ENCODE measurements at regions not wholly inside any gene's neighbourhood (a gene's known extent, or its start where the extent isn't known, plus 50 kb on each side); places are given as distances from the start of the nearest gene placed in this dataset.

DNA sequence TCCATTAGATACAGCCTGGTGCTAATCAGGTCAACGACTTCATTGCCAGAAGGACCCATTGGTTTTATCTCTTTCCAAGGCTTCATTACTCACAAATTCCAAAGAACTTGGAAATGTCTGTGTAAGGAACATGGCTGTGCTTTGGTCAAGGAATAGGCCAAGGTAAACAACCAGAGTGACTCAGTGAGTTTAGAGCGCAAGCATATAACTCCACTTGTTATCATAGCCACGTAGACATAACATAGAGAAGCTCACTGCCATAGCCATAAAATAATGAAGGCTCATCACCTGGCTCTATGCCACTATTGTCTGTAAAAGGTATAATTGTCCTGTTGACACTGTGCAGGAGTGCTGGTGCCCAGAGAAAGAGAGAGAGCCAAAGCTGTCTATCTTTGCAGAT, 139.3 kb upstream of the PLCXD3 start:
- ATAC-seq (ENCODE audit: low read depth), result no peak
- no peaks in the 10 kb centered on the region for H3K36me3 ChIP-seq (ENCODE audit: low read depth)
- TF ChIP-seq, protein P1, sequence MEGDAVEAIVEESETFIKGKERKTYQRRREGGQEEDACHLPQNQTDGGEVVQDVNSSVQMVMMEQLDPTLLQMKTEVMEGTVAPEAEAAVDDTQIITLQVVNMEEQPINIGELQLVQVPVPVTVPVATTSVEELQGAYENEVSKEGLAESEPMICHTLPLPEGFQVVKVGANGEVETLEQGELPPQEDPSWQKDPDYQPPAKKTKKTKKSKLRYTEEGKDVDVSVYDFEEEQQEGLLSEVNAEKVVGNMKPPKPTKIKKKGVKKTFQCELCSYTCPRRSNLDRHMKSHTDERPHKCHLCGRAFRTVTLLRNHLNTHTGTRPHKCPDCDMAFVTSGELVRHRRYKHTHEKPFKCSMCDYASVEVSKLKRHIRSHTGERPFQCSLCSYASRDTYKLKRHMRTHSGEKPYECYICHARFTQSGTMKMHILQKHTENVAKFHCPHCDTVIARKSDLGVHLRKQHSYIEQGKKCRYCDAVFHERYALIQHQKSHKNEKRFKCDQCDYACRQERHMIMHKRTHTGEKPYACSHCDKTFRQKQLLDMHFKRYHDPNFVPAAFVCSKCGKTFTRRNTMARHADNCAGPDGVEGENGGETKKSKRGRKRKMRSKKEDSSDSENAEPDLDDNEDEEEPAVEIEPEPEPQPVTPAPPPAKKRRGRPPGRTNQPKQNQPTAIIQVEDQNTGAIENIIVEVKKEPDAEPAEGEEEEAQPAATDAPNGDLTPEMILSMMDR (IDR thresholded peaks at IDR 0.05; ENCODE audit: poor library complexity, severe bottlenecking), result no peak
- no peak overlapping the region for H3K27ac ChIP-seq (ENCODE audit: poor library complexity, severe bottlenecking)
- no peaks in the 10 kb centered on the region for H3K27me3 ChIP-seq (ENCODE audit: insufficient read depth, poor library complexity, severe bottlenecking)
- no peak for DNase-seq (ENCODE audit: low spot score)
- no peaks in the 10 kb centered on the region for H3K4me1 ChIP-seq (ENCODE audit: insufficient read depth, poor library complexity, severe bottlenecking)
- H3K9me3 ChIP-seq (ENCODE audit: severe bottlenecking), result no peaks in the 10 kb centered on the region
- H3K4me3 ChIP-seq (ENCODE audit: severe bottlenecking), result no peak overlapping the region

DNA sequence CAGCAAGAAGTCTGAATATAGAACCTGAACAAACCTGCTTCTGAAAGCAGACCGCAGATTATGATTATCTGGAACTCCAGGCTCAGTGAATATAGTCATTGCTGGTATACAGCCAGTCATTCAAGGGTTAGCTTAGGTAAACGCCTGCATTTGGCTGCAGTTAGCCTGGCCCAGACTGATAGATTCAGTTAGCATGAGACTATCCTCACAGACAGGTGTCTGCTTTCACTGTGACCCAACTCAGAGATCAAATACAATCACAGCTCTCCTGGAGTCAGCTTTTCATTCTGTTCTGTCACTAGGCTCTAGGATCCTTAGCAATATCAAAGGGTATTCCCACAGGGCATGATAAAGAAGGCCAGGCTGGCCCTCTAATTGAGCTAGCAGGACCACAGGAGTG, 138.6 kb upstream of the PLCXD3 start:
- ATAC-seq (ENCODE audit: low read depth), result no peak
- TF ChIP-seq, protein P1 (IDR thresholded peaks at IDR 0.05; ENCODE audit: poor library complexity, severe bottlenecking), result no peak

DNA sequence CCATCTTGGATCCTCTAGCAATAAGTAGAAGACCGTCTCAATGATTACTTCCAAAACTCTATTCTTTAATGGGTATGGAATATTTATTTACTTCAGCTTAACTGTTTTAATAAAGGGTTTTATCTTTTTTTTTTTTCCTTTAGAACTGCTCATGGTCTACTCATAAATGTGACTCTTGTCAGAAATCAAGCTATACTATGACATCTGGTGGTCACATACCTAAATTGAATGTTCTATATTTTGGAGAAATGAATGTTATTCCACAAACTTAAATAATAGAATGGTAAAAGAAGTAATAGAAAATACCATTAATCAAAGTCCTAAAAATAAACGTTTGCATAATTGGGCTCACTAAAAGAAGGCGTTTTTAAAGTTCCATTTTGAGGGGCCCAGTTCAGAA, 131.2 kb upstream of the PLCXD3 start:
- no peak overlapping the region for H3K27ac ChIP-seq (ENCODE audit: poor library complexity, severe bottlenecking)
- H3K9me3 ChIP-seq (ENCODE audit: severe bottlenecking), result no peaks in the 10 kb centered on the region
- H3K27me3 ChIP-seq (ENCODE audit: insufficient read depth, poor library complexity, severe bottlenecking), result no peaks in the 10 kb centered on the region
- DNase-seq (ENCODE audit: low spot score) (no peak), ATAC-seq (ENCODE audit: low read depth) (no peak)
- no peaks in the 10 kb centered on the region for H3K36me3 ChIP-seq (ENCODE audit: low read depth)
- no peak overlapping the region for H3K4me3 ChIP-seq (ENCODE audit: severe bottlenecking)
- TF ChIP-seq, protein P1 (IDR thresholded peaks at IDR 0.05; ENCODE audit: poor library complexity, severe bottlenecking), result peak; percentile 33
- no peaks in the 10 kb centered on the region for H3K4me1 ChIP-seq (ENCODE audit: insufficient read depth, poor library complexity, severe bottlenecking)

More for the DNA sequence above, 138.6 kb upstream of the PLCXD3 start:
- DNase-seq (ENCODE audit: low spot score), result no peak
- Histone ChIP-seq H3K27ac (ENCODE audit: poor library complexity, severe bottlenecking) (no peak overlapping the region), H3K9me3 (ENCODE audit: severe bottlenecking) (no peaks in the 10 kb centered on the region), H3K27me3 (ENCODE audit: insufficient read depth, poor library complexity, severe bottlenecking) (no peaks in the 10 kb centered on the region), H3K36me3 (ENCODE audit: low read depth) (no peaks in the 10 kb centered on the region), H3K4me1 (ENCODE audit: insufficient read depth, poor library complexity, severe bottlenecking) (no peaks in the 10 kb centered on the region), H3K4me3 (ENCODE audit: severe bottlenecking) (no peak overlapping the region)

DNA sequence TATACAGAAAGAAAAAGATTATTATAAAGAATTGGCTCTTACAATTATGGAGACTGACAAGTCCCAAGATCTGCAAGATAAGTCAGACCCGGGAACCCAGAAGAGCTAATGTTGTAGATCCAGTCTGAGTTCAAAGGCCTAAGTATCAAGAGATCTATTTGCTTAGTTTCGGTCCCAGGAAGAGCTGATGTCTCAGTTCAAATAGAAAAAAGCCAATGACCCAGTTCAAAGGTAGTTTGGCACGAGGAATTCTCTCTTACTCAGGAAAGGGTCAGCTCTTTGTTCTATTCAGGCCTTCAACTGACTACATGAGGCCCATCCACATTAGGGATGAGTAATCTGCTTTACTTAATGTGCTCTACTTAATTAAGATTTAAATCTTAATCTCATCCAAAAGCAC, 128.3 kb upstream of the PLCXD3 start:
- Histone ChIP-seq H3K4me1 (ENCODE audit: insufficient read depth, poor library complexity, severe bottlenecking) (no peaks in the 10 kb centered on the region), H3K36me3 (ENCODE audit: low read depth) (no peaks in the 10 kb centered on the region), H3K27ac (ENCODE audit: poor library complexity, severe bottlenecking) (no peak overlapping the region), H3K9me3 (ENCODE audit: severe bottlenecking) (no peaks in the 10 kb centered on the region), H3K27me3 (ENCODE audit: insufficient read depth, poor library complexity, severe bottlenecking) (peaks cover 6% of the 10 kb centered on the region), H3K4me3 (ENCODE audit: severe bottlenecking) (no peak overlapping the region)
- DNase-seq (ENCODE audit: low spot score), result no peak
- ATAC-seq (ENCODE audit: low read depth), result no peak
- TF ChIP-seq, protein P1 (IDR thresholded peaks at IDR 0.05; ENCODE audit: poor library complexity, severe bottlenecking), result no peak

DNA sequence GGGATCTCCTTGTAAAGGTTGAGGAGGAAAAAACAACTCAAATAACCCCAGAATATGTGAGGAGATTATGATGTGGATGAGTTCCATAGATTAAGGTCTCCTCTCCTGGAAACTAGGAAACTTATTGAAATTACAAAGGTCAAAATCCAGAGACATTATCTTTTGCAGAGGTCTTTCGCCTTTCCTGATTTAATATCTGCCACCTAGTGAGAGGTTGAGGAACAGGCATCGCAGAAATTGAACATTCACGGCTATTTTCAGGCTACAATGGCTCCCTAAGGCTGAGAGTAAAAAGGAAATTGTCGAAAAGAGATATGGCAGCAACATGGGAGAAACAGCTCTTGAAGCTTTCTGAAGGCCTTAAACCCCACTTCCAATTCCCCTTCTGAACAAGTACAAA, 127.5 kb upstream of the PLCXD3 start:
- H3K27me3 ChIP-seq (ENCODE audit: insufficient read depth, poor library complexity, severe bottlenecking), result peaks cover 6% of the 10 kb centered on the region
- H3K4me1 ChIP-seq (ENCODE audit: insufficient read depth, poor library complexity, severe bottlenecking), result no peaks in the 10 kb centered on the region
- H3K27ac ChIP-seq (ENCODE audit: poor library complexity, severe bottlenecking), result no peak overlapping the region
- H3K4me3 ChIP-seq (ENCODE audit: severe bottlenecking), result no peak overlapping the region
- DNase-seq (ENCODE audit: low spot score), result no peak
- no peak for ATAC-seq (ENCODE audit: low read depth)
- TF ChIP-seq, protein P1 (IDR thresholded peaks at IDR 0.05; ENCODE audit: poor library complexity, severe bottlenecking), result peak; percentile 29
- H3K36me3 ChIP-seq (ENCODE audit: low read depth), result no peaks in the 10 kb centered on the region
- H3K9me3 ChIP-seq (ENCODE audit: severe bottlenecking), result no peaks in the 10 kb centered on the region
